ENCODE measurements at regions not wholly inside any gene's neighbourhood (a gene's known extent, or its start where the extent isn't known, plus 50 kb on each side); places are given as distances from the start of the nearest gene placed in this dataset.

- no peak overlapping the region for H3K27ac ChIP-seq
- DNase-seq, result no peak
- intact Hi-C loops (cut with DNase I), result no loop called here
- H3K27me3 ChIP-seq, result no peaks in the 10 kb centered on the region
- H3K4me3 ChIP-seq, result no peak overlapping the region
- no peaks in the 10 kb centered on the region for H3K36me3 ChIP-seq (replicated peaks in 1 of 2)
- no peaks in the 10 kb centered on the region for H3K9me3 ChIP-seq (replicated peaks in 1 of 3)
- no peaks in the 10 kb centered on the region for H3K4me1 ChIP-seq (replicated peaks in 1 of 2)
- no peak for TF ChIP-seq POLR2A (IDR thresholded peaks at IDR 0.05)
- no peak for TF ChIP-seq CTCF (IDR thresholded peaks at IDR 0.05)
These were observed 268.0 kb upstream of the ANO3 start for GRCh38 chr11:26063915-26064314.

GRCh38 chr11:26065944-26066343 is 266.0 kb upstream of the ANO3 start:
- H3K4me1 ChIP-seq (replicated peaks in 1 of 2), result no peaks in the 10 kb centered on the region

GRCh38 chr11:26070714-26071380 is 261.1 kb upstream of the ANO3 start:
- intact Hi-C loops (cut with DNase I), result loop anchor here in 1 of 2 donors (10.0 kb wide), 1 partner anchor 56 kb away; no protein-coding TSS in a partner anchor
- H3K27me3 ChIP-seq, result no peaks in the 10 kb centered on the region
- no peaks in the 10 kb centered on the region for H3K36me3 ChIP-seq (replicated peaks in 1 of 2)
- DNase-seq, result no peak
- no peaks in the 10 kb centered on the region for H3K9me3 ChIP-seq (replicated peaks in 1 of 3)
- no peaks in the 10 kb centered on the region for H3K4me1 ChIP-seq (replicated peaks in 1 of 2)
- TF ChIP-seq CTCF (IDR thresholded peaks at IDR 0.05), result no peak
- no peak for TF ChIP-seq POLR2A (IDR thresholded peaks at IDR 0.05)
- no peak overlapping the region for H3K4me3 ChIP-seq
- H3K27ac ChIP-seq, result no peak overlapping the region
- 63 to 76% (median 70%) methylated on average over 8 of the region's 8 CpGs for WGBS, 4 donors

More at GRCh38 chr11:26065944-26066343, 266.0 kb upstream of the ANO3 start:
- WGBS, 4 donors, result 44 to 60% (median 50%) methylated on average over 1 of the region's 1 CpG
- TF ChIP-seq POLR2A (IDR thresholded peaks at IDR 0.05) (no peak), CTCF (IDR thresholded peaks at IDR 0.05) (no peak)
- intact Hi-C loops (cut with DNase I), result no loop called here
- DNase-seq, result no peak
- Histone ChIP-seq H3K36me3 (replicated peaks in 1 of 2) (no peaks in the 10 kb centered on the region), H3K27ac (no peak overlapping the region), H3K27me3 (no peaks in the 10 kb centered on the region), H3K4me3 (no peak overlapping the region), H3K9me3 (replicated peaks in 1 of 3) (no peaks in the 10 kb centered on the region)

GRCh38 chr11:26072614-26073153 is 259.2 kb upstream of the ANO3 start:
- H3K27me3 ChIP-seq, result no peaks in the 10 kb centered on the region
- H3K4me1 ChIP-seq (replicated peaks in 1 of 2), result no peaks in the 10 kb centered on the region
- WGBS, 4 donors, result 61 to 76% (median 68%) methylated on average over 3 of the region's 3 CpGs
- H3K36me3 ChIP-seq (replicated peaks in 1 of 2), result no peaks in the 10 kb centered on the region
- intact Hi-C loops (cut with DNase I), result loop anchor here in 1 of 2 donors (10.0 kb wide), 1 partner anchor 58 kb away; no protein-coding TSS in a partner anchor
- H3K9me3 ChIP-seq (replicated peaks in 1 of 3), result no peaks in the 10 kb centered on the region
- no peak overlapping the region for H3K4me3 ChIP-seq
- no peak overlapping the region for H3K27ac ChIP-seq
- no peak for DNase-seq
- TF ChIP-seq POLR2A (IDR thresholded peaks at IDR 0.05), result no peak
- no peak for TF ChIP-seq CTCF (IDR thresholded peaks at IDR 0.05)

Data from adrenal gland (tissue), 9 donors.